Adipocyte (in vitro differentiated cells): ENCODE measurements at regions not wholly inside any gene's neighbourhood (a gene's known extent, or its start where the extent isn't known, plus 50 kb on each side); places are given as distances from the start of the nearest gene placed in this dataset.
A peak's percentile ranks its signal among the peaks of the same experiment; 100 is the strongest.

Source experiments
- DNase-seq: peaks from one replicate; pipeline ENCODE4 v3.0.0-alpha.2; 2015; ENCODE audit warnings: low read depth
- H3K27me3 ChIP-seq: replicated peaks from 2 replicates; pipeline ENCODE4 v1.7.0; 2013; ENCODE audit warnings: mild to moderate bottlenecking, low read length, moderate library complexity; ENCODE audit not compliant: control insufficient read depth, insufficient read depth
- H3K36me3 ChIP-seq: 2 replicates; pipeline ENCODE4 v1.7.0; 2013; ENCODE audit warnings: low read length, mild to moderate bottlenecking, moderate library complexity; ENCODE audit not compliant: control insufficient read depth, insufficient read depth, severe bottlenecking
- H3K4me1 ChIP-seq: 2 replicates; pipeline ENCODE4 v1.7.0; 2013; ENCODE audit warnings: mild to moderate bottlenecking, low read length, moderate library complexity; ENCODE audit not compliant: control insufficient read depth, insufficient read depth
- H3K4me3 ChIP-seq: 2 replicates; pipeline ENCODE4 v1.7.0; 2013; ENCODE audit warnings: mild to moderate bottlenecking, low read length, moderate library complexity
- H3K9ac ChIP-seq: 2 replicates; pipeline ENCODE4 v1.7.0; 2013; ENCODE audit warnings: mild to moderate bottlenecking, low read length, moderate library complexity
- H3K9me3 ChIP-seq: 2 replicates; pipeline ENCODE4 v1.7.0; 2013; ENCODE audit warnings: mild to moderate bottlenecking, low read length, moderate library complexity; ENCODE audit not compliant: control insufficient read depth

- Histone ChIP-seq H3K4me1 (no peaks in the 10 kb centered on the region), H3K9me3 (no peaks in the 10 kb centered on the region), H3K36me3 (no peaks in the 10 kb centered on the region), H3K27me3 (no peaks in the 10 kb centered on the region), H3K9ac (no peak overlapping the region), H3K4me3 (no peak overlapping the region)
- no peak for DNase-seq
Observed at GRCh38 chr13:106898231-106898630, 330.3 kb upstream of the ARGLU1 start.

GRCh38 chr13:106888148-106888547 lies 320.2 kb upstream of the ARGLU1 start:
- no peaks in the 10 kb centered on the region for H3K9me3 ChIP-seq
- DNase-seq, result no peak
- no peaks in the 10 kb centered on the region for H3K4me1 ChIP-seq
- H3K36me3 ChIP-seq, result no peaks in the 10 kb centered on the region
- H3K9ac ChIP-seq, result no peak overlapping the region
- H3K27me3 ChIP-seq, result no peaks in the 10 kb centered on the region
- no peak overlapping the region for H3K4me3 ChIP-seq

GRCh38 chr13:106887686-106888085 lies 319.7 kb upstream of the ARGLU1 start:
- DNase-seq, result no peak
- no peaks in the 10 kb centered on the region for H3K9me3 ChIP-seq
- no peaks in the 10 kb centered on the region for H3K27me3 ChIP-seq
- H3K4me3 ChIP-seq, result no peak overlapping the region
- H3K36me3 ChIP-seq, result no peaks in the 10 kb centered on the region
- no peaks in the 10 kb centered on the region for H3K4me1 ChIP-seq
- H3K9ac ChIP-seq, result no peak overlapping the region

- Histone ChIP-seq H3K9ac (no peak overlapping the region), H3K4me3 (no peak overlapping the region), H3K9me3 (no peaks in the 10 kb centered on the region), H3K36me3 (no peaks in the 10 kb centered on the region), H3K4me1 (no peaks in the 10 kb centered on the region), H3K27me3 (no peaks in the 10 kb centered on the region)
- no peak for DNase-seq
Observed at GRCh38 chr13:106883976-106884375, 316.0 kb upstream of the ARGLU1 start.

- H3K4me1 ChIP-seq, result no peaks in the 10 kb centered on the region
- H3K36me3 ChIP-seq, result no peaks in the 10 kb centered on the region
- H3K27me3 ChIP-seq, result no peaks in the 10 kb centered on the region
- H3K9me3 ChIP-seq, result no peaks in the 10 kb centered on the region
- DNase-seq, result no peak
- H3K9ac ChIP-seq, result no peak overlapping the region
- H3K4me3 ChIP-seq, result no peak overlapping the region
Observed at GRCh38 chr13:106882246-106882645, 314.3 kb upstream of the ARGLU1 start.

GRCh38 chr13:106879806-106880205 lies 311.9 kb upstream of the ARGLU1 start:
- Histone ChIP-seq H3K9me3 (no peaks in the 10 kb centered on the region), H3K9ac (no peak overlapping the region), H3K27me3 (no peaks in the 10 kb centered on the region), H3K4me3 (no peak overlapping the region), H3K4me1 (no peaks in the 10 kb centered on the region), H3K36me3 (no peaks in the 10 kb centered on the region)
- DNase-seq, result no peak

GRCh38 chr13:106874323-106874722 lies 306.4 kb upstream of the ARGLU1 start:
- Histone ChIP-seq H3K9ac (no peak overlapping the region), H3K27me3 (no peaks in the 10 kb centered on the region)
- no peak for DNase-seq

GRCh38 chr13:106873810-106874209 lies 305.9 kb upstream of the ARGLU1 start:
- H3K9me3 ChIP-seq, result no peaks in the 10 kb centered on the region
- no peak for DNase-seq
- H3K4me3 ChIP-seq, result no peak overlapping the region
- H3K36me3 ChIP-seq, result no peaks in the 10 kb centered on the region
- no peaks in the 10 kb centered on the region for H3K27me3 ChIP-seq
- H3K9ac ChIP-seq, result no peak overlapping the region
- H3K4me1 ChIP-seq, result no peaks in the 10 kb centered on the region

More at GRCh38 chr13:106874323-106874722, 306.4 kb upstream of the ARGLU1 start:
- H3K9me3 ChIP-seq, result no peaks in the 10 kb centered on the region
- no peaks in the 10 kb centered on the region for H3K4me1 ChIP-seq
- no peak overlapping the region for H3K4me3 ChIP-seq
- H3K36me3 ChIP-seq, result no peaks in the 10 kb centered on the region

GRCh38 chr13:106867249-106867648 lies 299.3 kb upstream of the ARGLU1 start:
- Histone ChIP-seq H3K4me3 (peak overlapping the region; percentile 39), H3K4me1 (no peaks in the 10 kb centered on the region), H3K9ac (peak overlapping the region; percentile 5), H3K27me3 (no peaks in the 10 kb centered on the region), H3K9me3 (no peaks in the 10 kb centered on the region), H3K36me3 (no peaks in the 10 kb centered on the region)
- peak; percentile 17 for DNase-seq

- no peaks in the 10 kb centered on the region for H3K9me3 ChIP-seq
- H3K4me1 ChIP-seq, result no peaks in the 10 kb centered on the region
- H3K36me3 ChIP-seq, result no peaks in the 10 kb centered on the region
- H3K9ac ChIP-seq, result no peak overlapping the region
- no peak overlapping the region for H3K4me3 ChIP-seq
- no peak for DNase-seq
- no peaks in the 10 kb centered on the region for H3K27me3 ChIP-seq
Observed at GRCh38 chr13:106865716-106866440, 297.9 kb upstream of the ARGLU1 start.

GRCh38 chr13:106859533-106859904 lies 291.6 kb upstream of the ARGLU1 start:
- H3K9ac ChIP-seq, result no peak overlapping the region
- H3K9me3 ChIP-seq, result no peaks in the 10 kb centered on the region
- DNase-seq, result no peak
- H3K4me1 ChIP-seq, result no peaks in the 10 kb centered on the region
- no peaks in the 10 kb centered on the region for H3K27me3 ChIP-seq
- no peaks in the 10 kb centered on the region for H3K36me3 ChIP-seq
- no peak overlapping the region for H3K4me3 ChIP-seq
